CD1c-positive myeloid dendritic cell (primary cell): ENCODE measurements at regions not wholly inside any gene's neighbourhood (a gene's known extent, or its start where the extent isn't known, plus 50 kb on each side); places are given as distances from the start of the nearest gene placed in this dataset.
"Not testable (repeated sequence)": the region's sequence is repeated elsewhere in the genome, so short reads cannot be mapped to it uniquely, and the experiment has no call there.

Experiments used
- DNase-seq: peaks from one replicate; pipeline ENCODE4 v3.0.0-alpha.2; 2016; ENCODE audit errors: extremely low spot score

DNA sequence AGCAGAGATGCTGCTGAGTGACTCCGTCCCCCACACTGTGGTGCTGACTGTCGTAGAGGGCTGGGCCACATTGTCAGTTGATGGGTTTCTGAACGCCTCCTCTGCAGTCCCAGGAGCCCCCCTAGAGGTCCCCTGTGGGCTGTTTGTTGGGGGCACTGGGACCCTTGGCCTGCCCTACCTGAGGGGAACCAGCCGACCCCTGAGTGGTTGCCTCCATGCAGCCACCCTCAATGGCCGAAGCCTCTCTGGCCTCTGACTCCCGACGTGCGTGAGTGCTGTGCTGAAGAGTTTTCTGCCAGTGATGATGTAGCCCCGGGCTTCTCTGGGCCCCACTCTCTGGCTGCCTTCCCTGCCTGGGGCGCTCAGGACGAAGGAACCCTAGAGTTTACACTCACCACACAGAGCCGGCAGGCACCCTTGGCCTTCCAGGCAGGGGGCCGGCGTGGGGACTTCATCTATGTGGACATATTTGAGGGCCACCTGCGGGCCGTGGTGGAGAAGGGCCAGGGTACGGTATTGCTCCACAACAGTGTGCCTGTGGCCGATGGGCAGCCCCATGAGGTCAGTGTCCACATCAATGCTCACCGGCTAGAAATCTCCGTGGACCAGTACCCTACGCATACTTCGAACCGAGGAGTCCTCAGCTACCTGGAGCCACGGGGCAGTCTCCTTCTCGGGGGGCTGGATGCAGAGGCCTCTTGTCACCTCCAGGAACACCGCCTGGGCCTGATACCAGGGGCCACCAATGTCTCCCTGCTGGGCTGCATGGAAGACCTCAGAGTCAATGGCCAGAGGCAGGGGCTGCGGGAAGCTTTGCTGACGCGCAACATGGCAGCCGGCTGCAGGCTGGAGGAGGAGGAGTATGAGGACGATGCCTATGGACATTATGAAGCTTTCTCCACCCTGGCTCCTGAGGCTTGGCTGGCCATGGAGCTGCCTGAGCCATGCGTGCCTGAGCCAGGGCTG is 181.1 kb downstream of the TBC1D2B start:
- not testable (repeated sequence) for DNase-seq

DNA sequence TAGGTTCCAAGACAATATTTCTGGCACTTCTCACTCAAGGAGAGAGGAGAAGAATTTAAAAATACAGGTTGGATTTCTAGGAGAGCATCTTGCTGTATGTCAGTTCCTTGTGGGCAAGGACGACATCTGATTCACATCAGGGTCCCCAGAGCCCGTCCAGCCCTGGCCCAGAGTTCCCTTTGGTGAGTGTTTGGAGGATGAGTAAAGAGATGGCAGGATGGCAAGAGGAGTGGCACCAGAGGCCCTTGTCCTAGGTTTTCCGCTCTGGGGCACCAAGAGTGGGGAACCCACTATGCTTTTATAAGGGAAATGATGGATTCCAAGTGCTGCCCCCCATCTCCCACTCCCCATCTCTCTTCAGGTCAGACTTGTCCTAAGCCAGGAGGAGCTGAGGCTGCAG is 181.8 kb downstream of the TBC1D2B start:
- DNase-seq = no peak

DNA sequence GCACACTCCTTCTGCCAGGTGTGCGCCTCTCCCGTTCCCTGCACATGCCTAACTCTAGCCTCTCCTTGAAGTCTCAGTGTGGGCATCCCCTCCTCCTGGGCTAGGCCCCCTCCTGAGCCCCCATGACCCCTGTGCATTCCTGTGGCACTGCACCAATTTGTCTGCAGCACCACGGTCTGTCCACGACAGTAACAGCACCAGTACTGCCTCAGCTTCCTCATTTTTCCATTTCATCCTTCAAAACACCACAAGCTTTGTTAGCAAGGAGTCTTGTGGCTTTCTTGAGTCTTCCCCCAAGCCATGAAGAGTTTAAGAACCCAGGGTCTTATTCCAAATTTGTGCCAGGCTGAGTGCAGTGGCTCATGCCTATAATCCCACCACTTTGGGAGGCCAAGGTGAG is 182.4 kb downstream of the TBC1D2B start:
- not testable (repeated sequence) for DNase-seq

DNA sequence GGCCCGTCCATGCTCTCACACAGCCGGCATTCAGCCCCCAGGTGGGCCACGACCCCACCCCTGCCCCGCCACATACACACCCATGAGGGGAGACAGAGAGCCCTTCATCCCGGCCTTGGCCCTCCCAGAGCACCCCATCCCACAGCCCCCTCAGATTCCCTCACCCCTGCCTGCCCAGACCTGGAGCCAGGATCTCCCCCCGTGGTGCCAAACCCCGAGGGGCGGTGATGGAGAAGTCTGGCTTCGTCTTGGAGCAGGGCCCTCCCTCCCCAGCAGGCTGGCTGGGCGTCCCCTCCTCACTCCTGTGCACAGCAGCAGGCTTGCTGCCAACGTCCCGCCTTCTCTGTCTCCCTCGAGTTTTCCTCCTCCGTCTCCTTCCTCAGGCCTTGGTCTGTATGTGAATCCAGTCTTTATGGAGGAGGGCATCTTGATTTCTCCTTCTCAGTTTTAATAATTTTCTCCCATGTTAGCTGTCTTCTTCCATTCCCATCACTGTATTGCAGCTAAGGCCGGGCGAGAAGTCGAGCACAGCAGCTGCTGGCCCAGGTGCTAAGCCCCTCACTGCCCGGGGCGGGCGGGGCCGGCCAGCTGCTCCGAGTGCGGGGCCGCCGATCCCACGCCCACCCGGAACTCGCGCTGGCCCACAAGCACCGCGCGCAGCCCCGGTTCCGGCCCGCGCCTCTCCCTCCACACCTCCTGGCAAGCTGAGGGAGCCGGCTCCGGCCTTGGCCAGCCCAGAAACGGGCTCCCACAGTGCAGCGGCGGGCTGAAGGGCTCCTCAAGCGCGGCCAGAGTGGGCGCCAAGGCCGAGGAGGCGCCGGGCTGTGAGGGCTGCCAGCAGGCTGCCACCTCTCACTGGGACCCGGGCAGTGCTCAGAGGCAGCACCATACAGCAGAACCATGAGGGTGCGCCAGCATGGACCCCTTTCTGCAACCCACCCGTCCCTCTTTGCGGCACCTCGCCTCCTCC is 183.6 kb downstream of the TBC1D2B start:
- not testable (repeated sequence) for DNase-seq

DNA sequence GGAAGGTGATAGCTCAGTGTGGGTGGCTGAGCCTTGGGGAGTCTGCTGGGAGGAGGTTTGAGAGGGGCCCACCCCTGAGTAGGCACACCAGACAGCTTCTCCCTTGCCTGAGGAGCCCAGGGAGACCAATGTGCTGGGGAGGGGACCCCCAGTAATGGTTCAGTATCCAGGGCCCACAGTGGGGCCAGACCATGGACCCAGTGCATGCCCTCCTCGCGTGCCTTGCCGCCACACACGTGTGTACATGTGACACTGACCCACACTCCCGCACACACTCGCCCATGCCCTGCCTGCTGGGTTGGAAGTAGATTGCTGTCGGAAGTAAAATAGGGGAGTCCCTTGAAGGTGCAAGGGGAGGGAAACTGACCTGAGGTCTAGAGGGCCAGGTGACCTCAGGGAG is 184.3 kb downstream of the TBC1D2B start:
- DNase-seq = not testable (repeated sequence)

DNA sequence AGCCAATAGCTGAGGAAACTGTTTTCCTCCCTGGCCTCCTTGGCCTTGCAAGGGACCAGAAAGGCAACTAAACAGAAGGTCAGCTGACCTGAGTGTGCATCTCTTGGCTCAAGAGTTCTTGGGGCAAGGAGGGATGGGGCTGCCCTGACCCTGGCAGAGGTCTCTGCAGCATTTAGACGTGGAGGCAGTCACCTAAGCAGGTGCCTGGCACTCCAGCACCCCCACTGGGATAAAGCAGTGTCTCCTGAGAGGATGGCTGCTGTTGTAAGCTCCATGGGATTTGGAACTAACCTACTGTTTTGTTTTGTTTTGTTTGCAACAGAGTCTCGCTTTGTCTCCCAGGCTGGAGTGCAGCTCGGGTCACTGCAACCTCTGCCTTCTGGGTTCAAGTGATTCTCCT is 185.2 kb downstream of the TBC1D2B start:
- DNase-seq = no peak

DNA sequence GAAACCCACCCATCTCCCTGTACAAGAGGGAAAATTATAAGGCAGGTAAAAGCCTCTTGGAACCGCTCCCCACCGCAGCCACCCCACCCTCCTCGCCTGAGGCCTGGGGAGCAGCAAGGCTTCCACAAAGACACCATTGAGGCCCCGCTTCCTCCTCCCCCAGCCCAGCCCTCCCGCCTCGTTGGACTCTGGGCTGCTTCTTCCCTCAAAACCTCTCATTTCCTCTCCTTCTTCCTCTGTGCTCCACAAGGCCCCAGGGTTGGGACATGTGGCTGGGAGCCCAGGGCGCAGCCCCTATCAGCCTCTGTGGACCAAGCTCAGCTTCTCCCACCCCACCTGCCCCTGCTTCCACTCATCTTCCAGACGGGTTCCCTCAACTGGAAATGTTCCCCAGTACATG is 185.6 kb downstream of the TBC1D2B start:
- peak; percentile 34 for DNase-seq

DNA sequence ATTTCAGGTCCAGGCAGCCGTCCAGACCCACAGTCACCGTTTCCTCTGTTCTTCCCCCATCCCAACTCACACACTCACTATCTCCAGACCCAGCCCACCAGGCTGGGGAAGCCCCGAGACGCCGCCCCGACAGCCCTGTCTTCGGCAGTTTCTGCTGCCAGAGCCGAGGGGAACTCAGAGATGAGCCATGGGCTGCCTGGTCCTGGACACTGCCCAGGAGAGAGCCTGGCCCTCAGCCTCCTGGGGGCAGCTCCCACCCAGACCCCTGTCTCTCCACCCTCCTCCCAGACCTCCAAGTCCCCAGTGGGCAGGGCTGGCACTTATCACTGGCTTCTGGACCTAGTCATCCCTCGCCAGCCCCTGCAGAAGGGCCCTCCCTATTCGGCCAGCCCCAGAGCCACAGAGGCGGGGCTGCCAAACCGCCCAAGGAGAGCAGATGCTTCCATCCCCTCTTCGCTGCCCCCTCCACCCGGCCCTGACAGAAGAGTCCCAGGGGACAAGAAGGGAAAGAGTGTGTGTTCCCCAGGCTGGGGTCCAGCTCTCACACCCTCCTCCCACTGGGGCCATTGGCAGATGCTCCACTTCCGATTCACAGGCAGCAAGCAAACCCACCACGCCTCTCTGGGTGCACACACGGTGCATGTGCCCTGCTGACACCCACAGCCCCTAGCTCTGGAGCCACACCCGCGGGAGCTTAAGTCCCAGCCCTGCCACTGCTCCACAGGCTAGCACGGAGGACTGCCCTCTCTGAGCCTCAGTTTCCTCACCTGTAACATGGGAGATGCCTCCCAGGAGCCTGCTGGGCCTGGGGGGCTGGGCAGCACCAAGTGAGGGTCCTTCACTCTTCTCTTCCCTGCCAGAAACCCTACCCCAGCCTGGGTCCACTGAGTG is 186.4 kb downstream of the TBC1D2B start:
- not testable (repeated sequence) for DNase-seq

DNA sequence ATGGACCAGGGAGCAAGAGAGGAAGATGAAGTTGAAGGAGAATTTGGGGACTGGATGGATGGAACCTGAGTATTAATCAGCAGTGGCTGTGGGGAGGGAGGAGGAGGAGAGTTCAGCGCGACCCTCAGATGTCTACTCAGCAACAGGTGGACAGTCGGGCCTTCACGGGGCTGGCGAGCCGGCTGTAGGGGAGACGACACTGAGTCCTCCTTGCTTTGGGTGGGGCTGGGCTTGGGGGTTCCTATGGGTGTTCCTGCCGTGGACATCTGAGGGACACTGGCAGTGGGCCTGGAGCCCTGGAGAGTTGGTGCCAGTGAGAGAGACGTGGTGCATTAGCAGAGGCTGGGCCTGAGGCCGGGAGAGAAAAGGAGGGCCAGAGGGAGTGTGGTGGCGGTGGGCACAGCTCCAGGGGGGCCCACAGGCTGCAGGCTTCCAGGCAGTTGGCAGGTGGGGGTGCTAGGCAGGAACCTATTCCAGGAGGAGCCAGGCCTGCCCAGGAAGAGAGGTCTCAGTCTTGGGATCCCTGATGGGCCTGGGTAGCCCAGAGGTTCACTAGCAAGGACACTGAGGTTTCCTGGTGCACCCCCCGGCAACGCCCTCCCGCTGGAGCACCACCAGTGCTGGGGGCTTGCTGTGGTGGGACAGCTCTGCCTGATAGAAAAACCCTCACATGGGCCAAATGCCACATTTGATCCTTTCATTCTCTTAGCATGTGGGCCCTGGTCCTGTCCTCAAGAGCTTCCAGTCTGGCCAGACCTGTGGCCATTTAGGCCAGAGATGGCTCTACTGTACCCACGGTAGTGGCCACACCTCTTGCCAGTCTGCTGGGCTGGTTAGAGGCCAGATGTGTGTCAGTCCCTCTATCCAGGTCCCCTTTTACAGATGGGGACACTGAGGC is 187.4 kb downstream of the TBC1D2B start:
- DNase-seq = not testable (repeated sequence)

DNA sequence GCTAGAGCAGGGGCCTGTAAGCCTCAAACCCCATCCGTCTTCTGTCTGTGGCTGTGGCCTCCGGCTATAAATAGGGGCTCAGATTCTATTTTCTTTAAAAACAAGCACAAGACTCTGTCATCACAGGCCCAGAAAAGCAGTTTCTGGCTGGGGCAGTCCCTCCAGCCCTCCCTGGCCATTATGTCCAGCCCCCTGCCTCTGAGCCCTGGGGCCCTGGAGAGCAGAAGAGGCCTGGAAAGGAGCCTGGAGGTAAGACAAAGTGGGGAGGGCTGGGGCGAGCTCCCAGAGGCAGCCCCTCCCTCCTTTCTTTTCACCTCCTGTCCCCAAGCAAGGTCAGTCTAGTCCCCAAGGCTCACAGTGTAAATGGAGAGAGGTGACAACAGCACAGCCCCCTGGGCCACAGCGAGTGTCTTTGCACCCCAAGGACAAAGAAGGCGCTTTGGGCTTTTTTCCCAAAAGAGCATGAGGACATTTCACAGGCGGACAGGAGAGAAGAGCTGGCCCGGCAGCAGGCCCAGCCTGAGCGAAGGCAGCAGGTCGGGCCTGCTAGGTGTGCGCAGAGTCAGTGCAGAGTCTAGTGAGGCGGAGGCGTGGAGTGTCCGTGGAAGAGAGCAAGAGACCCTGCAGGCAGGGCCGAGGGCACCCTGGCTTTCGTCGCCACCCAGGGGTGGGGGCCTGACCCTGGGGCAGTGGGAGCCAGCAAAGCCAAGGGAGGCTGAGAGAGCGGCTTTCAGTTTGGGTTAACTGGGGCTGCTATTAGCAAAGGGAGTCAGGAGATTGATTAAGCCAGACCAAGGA is 188.3 kb downstream of the TBC1D2B start:
- no peak for DNase-seq

DNA sequence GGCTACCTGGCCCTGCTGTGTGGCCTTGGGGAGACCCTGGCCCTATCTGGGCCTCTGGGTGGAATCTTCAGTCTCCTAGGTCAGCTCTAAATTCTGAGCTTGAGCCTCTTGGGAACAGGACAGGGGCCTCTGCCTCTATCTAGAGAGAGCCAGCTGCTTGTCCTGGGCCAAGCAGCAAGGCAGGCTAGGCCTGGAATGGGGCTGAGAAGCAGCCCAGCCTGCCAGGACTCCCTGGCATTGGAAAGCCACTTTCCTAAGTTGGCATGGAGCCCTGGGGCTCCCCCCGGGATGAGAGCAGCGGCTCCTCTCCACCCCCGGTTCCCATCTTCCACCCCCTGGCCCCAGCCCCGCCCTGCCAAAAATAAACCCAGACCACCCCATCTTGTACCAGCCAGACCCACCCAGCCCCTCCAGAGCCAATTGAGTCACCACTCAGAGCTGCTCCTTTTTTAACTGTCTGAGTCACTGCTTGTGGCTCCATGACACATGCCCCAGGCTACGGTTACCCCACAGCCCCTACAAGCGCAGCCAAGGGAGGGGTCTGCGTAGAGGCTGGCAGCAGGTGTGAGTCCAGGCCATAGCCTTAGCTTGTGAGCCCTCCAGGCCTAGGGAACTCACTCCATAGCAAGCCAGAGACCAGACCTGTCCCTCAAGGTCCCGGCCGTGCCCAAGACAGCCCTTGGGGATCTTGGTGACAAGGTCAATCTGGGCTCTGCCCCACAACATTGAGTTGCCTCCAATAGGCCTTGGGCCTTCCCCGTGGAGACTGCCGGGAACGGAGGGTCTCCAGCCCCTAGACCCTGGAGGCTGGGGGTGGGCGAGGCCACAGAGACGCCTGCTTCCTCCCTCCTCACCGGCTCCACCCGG is 189.7 kb downstream of the TBC1D2B start:
- DNase-seq = not testable (repeated sequence)

DNA sequence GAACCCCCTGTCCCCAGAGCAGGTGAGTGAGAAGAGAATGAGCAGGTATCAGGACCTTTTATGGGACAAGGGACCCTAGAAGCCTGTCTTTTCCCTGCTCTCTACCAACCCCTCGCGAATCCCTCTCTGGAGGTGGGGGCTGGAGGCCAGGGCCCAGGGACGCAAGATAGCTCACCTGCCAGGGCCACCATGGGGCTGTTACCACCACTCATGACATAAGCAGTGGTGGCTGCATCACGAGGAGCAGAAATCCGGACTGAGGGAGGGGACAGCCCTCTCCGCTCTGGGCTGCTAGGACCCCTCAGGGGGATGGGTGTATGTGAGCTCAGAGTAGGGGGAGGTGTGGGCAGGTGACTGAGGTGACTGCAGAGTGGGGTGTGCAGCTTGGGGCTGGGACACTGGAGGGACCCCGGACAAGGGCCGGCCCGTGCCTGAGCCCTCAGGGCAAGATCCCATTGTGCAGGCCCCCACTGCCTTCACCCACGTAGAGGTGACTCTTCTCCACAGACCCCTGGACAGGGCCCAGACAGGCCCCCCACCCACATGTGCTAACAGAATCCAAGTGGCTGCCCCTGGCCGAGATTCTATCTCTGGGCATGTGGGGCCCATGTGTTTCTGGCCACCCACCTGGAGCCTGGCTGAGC is 190.6 kb downstream of the TBC1D2B start:
- no peak for DNase-seq

DNA sequence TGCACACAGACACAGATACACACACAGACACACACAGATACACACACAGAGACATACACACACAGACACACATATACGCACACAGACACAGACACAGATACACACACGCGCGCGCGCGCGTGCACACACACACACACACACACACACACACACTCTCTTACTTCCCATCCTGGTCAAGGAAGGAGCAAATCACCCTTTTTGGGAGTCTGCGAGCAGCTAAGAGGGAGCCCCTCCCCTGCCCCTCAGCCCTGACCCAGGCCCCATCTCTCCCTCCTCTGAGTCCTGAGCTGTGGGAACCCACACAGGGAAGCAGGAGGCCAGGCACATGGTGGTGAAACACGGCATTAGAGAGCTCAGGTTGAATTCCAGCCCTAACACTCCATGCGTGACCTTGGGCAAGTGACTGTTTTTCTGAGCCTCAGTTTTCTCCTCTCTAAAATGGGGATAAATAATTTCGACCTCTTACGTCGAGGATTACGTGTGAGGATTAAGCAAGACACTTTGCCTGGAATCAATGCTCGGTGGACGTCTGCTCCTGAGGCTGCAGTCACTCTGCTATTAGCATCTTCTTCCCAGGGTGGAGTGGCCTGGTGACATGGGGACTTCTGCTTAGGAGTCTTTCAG is 191.5 kb downstream of the TBC1D2B start:
- DNase-seq = not testable (repeated sequence)

DNA sequence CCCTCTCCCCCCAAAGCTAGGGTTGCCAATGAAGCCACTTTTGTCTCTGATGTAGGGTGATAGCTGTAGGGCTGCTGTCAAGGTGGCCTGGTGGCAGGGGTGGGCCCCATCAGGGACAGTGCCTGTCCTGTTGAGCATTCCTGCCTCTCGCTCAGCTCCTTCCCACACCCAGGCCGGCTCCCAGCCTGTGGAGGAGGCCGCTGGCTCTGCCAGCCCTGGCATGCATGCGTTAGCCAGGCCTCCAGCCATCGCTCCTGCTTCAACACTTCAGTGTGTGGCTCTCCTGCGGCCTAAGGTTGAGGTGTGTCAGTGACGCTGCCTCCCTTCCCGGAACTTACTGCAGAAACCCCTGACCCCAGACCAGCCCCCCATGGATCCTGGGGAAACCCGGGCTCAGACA is 194.5 kb downstream of the TBC1D2B start:
- DNase-seq = not testable (repeated sequence)

DNA sequence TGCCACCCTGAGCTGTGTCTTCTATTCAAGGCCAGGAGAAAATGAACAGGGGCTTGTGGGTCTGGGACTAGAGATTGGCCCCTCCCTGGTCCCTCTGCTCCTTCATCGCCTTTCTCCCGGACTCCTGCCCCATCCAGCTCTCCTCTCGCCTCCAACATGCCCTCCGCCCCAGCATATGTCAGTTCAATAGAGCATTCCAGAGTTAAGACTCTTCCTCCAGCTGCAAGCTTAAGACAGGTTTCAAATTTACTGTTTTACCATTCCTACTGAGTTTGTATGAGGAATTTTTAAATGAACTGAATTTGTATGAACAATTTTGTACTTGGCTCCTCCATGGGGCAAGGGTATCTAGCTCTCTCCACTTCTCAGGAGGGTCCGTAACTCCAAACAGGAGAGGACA is 195.6 kb downstream of the TBC1D2B start:
- no peak for DNase-seq

DNA sequence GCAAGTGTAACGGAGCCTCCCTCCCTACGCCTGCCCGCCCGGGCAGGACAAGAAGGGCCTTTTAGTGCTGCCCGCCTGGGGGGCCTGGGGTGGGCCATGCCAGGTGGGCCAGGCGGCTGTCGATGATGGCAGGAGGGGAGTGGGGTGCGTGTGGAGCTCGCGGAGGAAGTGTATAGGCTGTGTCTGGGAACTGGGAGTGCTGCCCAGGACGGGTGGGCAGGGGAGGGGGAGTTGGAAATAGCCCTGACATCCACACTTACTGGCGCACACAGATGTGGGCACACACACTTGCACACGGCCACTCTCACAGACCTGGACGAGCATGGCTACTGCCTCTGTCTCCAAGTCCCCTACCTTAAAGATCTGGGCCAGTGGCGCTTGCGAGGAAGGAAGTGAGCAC is 196.0 kb downstream of the TBC1D2B start:
- not testable (repeated sequence) for DNase-seq

DNA sequence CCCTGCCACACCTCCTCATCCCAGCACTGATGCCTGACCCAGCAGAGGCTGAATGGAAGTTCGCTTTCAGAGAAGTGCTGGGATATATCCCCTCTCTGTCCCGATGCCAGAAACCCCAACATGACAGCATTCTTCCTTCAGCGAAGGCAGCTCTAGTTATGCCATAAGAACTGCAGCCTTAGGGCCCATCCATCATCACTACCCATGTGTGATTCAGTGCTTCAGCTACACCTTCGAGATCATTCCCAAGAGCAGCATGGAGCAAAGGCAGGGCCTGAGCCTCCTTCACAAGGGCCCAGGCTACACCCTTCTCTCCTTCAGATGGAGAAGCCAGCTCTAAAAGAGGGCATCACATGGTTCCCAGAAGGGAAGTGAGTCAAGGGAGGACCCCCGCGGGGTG is 198.0 kb downstream of the TBC1D2B start:
- DNase-seq = not testable (repeated sequence)
